CD4-positive, alpha-beta T cell treated with Interleukin-15 for 1 hour (primary cell): ENCODE measurements at regions not wholly inside any gene's neighbourhood (a gene's known extent, or its start where the extent isn't known, plus 50 kb on each side); places are given as distances from the start of the nearest gene placed in this dataset.
"Not testable (repeated sequence)": the region's sequence is repeated elsewhere in the genome, so short reads cannot be mapped to it uniquely, and the experiment has no call there.

Experiments
- DNase-seq: peaks from one replicate; pipeline ENCODE4 v3.0.0-alpha.2; 2020

DNA sequence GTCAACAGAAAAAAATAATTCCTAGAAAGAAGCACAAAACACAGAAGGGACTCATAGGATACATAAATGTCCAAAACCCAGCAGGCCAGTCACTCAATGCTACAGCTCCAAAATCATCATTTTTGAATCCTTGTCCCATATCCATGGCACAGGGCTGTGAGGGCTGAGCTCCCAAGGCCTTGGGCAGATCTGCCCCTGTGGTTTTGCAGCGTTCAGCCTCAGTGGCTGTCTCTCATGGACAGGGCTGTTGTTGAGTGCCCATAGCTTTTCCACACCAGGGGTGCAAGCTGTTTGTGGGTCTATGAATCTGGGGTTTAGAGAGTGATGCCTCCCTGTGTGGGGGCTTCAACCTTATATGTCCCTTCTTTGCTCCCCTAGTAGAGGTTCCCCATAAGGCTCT, 243.2 kb downstream of the CWH43 start:
- not testable (repeated sequence) for DNase-seq

DNA sequence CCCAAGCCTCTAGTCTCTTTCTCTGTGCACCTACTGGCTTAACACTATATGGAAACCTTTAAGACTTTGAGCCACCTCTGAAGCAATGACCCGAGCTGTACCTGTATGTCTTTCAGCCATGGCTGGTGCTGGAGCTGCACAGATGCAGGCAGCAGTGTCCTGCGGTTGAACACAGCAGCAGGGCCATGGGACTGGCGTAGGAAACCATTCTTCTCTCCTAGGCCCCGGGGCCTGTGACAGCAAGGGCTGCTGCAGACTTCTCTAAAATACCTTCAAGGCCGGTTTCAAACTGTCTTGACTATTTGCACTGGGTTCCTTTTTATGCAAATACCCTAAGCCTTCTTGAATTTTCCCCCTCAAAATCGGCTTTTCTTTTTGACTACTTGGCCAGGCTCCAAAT, 243.6 kb downstream of the CWH43 start:
- DNase-seq = not testable (repeated sequence)

DNA sequence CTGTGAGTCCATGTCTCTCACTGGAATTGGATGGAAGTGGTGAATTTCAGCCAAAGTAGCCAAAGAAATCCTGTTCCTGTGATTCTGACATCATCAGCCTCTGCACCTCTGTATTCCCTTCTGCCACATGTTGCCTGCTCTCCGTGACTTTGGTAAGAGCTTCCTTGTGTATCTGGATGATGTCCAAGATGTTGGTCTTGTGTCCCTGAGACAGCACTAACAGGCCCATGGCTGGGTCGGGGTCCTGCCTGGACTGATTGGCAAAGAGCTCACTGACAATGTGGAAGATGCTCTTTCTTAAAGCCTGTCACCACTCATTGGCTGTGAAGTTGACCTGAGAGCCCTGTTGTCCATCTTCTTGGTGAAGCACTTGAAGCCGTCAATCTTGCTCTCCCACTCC, 247.3 kb downstream of the CWH43 start:
- not testable (repeated sequence) for DNase-seq

DNA sequence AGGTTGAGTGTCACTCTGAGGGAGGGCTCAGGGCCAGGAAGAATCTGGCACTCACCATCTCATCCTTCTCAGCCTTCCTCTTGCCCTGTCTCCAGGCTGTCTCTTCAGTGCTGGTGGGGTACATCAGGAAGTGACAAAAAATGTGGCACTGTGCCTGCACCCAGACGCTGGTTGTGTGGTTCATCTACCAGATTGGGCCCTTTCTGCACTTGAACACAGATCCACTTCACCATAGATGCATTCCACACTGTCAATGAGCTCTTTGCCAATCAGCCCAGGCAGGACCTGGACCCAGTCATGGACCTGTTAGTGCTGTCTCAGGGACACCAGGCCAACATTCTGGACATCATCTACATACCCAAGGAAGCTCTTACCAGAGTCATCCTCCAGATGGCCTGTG, 247.7 kb downstream of the CWH43 start:
- not testable (repeated sequence) for DNase-seq

DNA sequence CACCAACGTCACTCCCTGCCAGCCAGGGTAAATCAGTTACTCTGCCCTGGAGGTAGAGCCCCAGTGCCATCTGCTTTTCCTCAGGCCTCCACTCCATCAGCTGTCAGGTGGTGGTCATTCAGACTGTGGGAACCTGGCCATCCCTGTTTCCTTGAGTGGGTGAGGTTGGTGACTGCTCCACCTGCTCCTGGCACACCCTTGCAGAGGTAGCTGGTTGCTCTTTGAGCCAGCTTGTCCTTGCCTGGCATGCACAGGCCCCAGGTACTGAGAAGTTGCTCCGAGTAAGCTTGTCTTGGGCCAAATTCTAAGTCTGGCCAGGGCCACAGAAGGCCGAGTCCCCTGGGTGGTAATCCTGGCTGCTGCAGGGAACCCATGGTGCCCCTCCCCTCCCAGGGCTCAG, 248.3 kb downstream of the CWH43 start:
- DNase-seq = not testable (repeated sequence)

DNA sequence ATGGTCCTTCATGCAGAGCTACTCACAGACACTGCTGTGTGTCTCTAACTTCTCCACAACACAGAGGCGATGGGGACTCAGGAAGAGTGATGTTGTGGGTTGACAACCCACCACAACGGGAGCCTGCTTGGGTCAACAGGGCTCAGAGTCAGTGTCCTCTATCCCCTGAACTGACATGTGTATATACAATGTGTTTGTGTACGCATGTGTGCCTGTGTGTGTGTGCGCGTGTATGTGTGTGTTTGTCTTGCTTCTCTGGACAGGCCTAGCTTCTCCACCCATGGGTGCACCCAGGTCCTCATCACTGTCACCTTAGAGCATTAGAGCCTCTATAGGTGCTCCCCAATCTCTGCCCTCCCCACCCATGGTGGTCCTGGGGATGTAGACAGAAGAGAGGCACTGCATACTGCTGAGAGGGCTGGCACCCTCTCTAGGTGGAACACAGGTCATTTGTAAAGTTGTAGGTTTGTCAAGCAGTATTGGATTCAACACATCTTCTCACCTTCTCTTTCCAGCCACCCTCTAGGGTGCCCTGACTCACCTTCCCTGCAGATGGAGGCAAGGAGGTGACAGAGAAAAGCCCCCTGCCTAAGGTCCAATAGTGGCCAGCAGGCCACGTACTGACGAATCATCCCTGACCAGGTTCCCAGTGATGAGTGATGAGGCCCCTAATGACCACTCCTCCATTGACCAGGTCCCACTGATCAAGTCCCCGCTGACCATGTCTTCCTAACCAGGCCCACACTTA, 249.5 kb downstream of the CWH43 start:
- not testable (repeated sequence) for DNase-seq

DNA sequence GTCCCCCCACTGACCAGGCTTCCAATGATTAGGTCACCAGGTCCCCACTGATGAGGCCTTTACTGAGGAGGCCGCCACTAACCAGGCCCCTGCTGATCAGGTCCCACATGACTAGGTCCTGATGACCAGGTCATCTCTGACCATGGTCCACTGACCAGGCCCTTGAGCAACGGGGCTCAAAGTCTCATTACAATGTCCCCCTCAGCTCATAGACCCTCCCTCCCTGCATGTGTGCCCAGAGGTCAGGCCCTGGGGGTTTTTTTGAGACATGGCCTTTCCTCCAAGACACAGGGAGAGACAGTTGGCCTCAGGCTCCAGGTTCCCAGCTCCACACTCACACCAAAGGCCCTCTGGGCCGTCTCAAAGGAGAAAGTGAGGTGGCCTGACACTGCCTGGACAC, 250.4 kb downstream of the CWH43 start:
- not testable (repeated sequence) for DNase-seq

DNA sequence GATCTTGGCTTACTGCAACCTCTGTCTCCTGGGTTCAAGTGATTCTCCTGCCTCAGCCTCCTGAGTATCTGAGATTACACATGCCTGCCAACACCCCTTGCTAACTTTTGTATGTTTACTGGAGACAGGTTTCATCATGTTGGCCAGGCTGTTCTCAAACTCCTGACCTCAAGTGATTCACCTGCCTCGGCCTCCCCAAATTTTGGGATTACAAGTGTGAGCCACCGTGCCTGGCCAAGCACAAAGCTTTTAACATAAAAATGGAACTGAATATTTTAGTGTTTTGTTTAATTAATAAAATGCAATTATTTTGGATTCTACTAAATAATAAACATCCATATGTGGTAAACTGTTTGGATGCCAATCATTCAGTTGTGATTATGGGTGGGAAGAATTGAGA, 255.2 kb downstream of the CWH43 start:
- DNase-seq = not testable (repeated sequence)

DNA sequence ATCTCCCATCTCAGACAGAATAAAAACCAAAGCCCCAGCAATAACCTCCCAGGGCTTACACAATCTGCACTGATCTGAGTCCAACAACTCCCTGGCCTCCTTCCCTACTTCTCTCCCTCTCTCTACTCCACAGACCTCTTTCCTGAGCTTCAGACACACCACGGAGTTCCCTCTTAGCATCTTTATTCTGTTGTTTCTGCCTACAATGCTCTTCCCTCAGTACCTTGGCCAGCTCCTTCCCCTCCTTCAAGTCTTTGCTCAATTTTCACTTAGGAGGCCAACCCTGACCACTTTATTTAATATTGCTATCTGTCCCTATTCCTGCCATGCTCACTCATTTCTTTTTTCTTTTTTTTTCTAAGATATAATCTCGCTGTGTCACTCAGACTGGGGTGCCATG, 276.7 kb downstream of the CWH43 start:
- not testable (repeated sequence) for DNase-seq

DNA sequence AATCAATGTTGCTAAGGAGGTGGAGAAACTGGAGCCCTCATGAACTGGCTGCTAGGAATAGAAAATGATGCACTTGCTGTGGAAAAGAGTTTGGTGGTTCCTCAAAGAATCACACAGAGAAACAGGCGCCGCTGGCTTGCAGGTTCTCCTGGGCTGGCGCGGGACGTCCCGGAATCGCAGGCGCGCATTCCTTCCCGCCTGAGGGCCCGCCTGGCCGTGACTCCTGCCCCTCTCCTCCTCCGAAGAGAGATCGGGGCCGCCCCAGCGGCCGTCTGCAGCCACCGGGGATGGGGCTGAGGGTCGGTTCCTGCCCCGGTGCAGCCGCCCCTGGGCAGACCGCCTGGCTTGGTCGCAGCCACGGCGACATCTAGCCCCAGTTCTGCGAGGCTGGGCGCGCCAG, 284.4 kb downstream of the CWH43 start:
- DNase-seq = not testable (repeated sequence)

DNA sequence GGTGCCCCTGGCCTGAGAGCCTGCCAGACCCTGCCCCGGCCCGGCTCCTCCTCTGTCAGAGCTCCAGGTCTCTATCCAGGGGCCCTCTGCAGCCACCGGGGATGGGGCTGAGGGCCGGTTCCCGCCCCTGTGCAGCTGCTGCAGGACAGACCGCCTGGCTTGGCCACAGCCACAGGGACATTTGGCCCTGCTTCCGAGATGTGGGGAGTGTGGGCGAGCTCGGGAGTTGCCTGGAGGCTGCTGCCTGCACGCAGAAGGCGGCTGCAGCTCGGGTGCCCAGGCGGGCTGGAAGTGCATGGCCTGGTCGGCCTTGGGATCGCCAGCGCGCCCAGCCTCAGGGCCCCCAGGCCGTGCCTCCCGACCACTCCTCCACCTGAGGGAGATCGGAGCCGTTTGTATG, 284.8 kb downstream of the CWH43 start:
- not testable (repeated sequence) for DNase-seq

DNA sequence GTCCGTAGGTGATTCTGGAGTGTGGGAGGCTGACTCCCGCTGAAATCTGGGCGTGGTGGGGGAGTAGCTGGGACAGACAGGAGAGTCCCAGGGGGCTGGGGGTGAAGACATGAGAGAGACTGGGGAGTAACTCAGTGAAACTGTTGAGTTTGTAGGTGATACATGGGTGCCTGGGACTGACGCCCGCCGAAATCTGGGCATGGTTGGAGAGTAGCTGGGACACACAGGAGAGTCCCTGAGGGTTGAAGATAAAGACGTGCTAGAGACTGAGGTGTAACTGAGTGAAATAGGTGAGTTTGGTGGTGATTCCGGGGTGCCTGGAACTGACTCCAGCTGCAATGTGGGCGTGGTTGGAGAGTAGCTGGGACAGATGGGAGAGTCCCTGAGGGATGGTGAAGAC, 299.8 kb downstream of the CWH43 start:
- DNase-seq = not testable (repeated sequence)

DNA sequence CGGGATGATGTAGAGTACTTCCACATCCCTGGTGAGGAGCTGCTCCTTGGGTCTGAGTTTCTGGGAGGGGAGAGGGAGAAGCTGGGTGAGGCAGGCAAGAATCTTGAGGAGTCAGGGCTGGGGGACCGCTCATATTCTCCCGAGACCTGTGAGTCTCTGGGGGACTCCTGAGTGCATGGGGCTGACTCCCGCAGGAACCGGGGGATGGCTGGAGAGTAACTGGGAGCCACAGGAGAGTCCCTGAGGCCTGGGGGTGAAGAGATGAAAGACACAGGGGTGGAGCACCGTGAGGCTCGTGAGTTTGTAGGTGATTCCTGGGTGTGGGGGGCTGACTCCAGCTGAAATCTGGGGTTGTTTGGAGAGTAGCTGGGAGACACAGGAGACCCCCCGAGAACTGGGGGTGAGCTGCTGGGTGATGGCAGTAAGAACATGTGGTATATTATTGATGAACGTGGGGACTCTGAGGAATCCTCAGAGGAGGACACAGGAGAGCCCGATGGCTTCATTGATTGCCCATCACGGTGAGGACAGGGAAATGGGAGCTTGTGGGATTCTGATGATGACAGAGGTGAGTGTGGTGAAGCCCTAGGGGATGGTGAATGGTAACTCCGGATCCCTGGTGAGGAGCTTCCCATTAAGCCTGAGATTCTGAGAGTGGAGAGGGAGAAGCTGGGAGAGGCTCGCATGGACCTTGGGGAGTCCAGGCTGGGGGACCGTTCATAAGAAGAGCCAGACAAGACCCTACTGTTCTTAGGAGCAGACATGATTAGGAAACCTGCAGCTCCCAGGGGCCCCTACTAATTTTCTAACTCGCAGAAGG, 301.1 kb downstream of the CWH43 start:
- DNase-seq = peak; percentile 19

DNA sequence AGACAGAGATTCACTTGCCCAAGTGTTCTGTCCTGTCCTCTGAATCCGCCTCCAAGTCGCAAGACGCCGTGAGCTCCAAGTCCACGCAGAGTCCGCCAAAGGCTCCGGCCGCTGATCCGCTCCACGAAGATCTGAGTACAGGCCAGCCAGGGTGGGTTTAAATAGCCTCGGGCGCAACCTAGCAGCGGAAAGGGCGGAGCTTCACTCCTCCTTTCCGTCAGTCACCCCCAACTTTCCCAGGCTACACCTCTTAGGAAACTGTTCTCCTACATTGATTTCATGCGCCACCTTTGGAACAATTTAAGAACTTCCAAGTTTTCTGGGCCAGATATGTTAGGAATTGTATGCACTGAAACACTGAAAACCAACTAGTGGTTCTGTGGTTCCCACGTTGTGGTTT, 301.8 kb downstream of the CWH43 start:
- DNase-seq = peak; percentile 28

DNA sequence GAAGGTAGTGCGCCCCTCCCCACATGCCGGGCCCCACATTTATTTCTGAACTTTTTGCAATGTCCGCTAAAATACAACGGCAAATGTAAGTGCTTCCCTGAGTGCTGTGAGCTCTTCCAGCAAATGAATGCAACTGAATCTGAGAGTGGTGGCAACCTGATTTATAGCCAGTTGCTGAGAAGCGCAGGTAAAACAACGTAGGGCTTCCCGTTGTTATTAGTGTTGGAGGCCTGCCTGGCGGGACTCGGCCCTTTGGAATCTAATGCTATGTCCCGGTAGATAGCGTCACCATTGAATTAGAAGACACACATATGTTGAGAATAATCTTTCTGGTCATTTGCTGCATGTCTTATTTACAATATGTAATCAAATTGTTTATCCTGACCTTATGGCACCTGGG, 302.7 kb downstream of the CWH43 start:
- peak; percentile 20 for DNase-seq

DNA sequence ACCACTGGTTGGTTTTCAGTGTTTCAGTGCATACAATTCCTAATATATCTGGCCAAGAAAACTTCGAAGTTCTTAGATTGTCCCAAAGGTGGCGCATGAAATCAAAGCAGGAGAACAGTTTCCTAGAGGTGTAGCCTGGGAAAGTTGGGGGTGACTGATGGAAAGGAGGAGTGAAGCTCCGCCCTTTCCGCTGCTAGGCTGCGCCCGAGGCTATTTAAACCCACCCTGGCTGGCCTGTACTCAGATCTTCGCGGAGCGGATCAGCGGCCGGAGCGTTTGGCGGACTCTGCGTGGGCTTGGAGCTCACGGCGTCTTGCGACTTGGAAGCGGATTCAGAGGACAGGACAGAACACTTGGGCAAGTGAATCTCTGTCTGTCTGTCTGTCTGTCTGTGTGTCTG, 328.7 kb downstream of the CWH43 start:
- not testable (repeated sequence) for DNase-seq

DNA sequence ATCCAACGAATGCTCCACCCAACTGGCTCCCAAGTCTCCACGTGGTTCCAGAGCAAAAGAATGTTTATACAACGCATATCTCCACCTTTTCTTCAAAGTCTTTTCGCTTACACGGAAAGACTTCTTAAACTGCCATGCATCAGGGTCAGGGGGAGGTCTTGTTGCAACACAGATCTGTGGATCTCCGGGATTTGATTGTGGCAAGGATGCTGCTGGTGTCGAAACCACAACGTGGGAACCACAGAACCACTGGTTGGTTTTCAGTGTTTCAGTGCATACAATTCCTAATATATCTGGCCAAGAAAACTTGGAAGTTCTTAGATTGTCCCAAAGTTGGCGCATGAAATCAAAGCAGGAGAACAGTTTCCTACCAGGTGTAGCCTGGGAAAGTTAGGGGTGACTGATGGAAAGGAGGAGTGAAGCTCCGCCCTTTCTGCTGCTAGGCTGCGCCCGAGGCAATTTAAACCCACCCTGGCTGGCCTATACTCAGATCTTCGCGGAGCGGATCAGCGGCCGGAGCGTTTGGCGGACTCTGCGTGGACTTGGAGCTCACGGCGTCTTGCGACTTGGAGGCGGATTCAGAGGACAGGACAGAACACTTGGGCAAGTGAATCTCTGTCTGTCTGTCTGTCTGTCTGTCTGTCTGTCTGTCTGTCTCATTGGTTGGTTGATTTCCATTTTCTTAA, 334.8 kb downstream of the CWH43 start:
- DNase-seq = not testable (repeated sequence)

DNA sequence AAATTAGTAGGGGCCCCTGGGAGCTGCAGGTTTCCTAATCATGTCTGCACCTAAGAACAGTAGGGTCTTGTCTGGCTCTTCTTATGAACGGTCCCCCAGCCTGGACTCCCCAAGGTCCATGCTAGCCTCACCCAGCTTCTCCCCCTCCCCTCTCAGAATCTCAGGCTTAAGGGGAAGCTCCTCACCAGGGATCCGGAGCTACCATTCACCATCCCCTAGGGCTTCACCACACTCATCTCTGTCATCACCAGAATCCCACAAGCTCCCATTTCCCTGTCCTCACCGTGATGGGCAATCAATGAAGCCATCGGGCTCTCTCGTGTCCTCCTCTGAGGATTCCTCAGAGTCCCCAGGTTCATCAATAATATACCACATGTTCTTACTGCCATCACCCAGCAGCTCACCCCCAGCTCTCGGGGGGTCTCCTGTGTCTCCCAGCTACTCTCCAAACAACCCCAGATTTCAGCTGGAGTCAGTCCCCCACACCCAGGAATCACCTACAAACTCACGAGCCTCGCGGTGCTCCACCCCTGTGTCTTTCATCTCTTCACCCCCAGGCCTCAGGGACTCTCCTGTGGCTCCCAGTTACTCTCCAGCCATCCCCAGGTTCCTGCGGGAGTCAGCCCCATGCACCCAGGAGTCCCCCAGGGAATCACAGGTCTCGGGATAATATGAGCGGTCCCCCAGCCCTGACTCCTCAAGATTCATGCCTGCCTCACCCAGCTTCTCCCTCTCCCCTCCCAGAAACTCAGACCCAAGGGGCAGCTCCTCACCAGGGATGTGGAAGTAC, 335.6 kb downstream of the CWH43 start:
- DNase-seq = not testable (repeated sequence)

DNA sequence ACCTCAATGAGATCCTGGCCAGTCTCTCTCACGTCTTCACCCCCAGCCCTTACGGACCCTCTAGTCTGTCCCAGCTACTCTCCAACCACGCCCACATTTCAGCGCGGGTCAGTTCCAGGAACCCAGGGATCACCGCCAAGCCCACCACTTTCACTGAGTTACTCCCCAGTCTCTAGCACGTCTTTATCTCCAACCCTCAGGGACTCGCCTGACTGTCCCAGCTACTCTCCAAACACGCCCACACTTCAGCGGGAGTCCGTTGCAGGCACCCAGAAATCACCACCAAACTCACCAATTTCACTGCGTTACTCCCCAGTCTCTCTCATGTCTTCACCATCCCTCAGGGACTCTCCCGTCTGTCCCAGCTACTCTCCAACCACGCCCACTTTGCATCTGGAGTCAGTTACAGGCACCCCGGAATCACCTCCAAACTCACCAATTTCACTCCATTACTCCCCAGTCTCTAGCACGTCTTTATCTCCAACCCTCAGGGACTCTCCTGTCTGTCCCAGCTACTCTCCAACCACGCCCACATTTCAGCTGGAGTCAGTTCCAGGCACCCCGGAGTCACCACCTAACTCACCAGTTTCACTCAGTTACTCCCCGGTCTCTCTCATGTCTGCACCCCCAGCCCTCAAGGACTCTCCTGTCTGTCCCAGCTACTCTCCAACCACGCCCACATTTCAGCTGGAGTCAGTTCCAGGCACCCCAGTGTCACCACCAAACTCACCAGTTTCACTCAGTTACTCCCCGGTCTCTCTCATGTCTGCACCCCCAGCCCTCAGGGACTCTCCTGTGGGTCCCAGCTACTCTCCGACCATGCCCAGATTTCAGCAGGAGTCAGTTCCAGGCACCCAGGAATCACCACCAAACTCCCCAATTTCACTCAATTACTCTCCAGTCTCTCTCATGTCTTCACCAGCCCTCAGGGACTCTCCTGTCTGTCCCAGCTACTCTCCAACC, 336.8 kb downstream of the CWH43 start:
- DNase-seq = peak; percentile 17

DNA sequence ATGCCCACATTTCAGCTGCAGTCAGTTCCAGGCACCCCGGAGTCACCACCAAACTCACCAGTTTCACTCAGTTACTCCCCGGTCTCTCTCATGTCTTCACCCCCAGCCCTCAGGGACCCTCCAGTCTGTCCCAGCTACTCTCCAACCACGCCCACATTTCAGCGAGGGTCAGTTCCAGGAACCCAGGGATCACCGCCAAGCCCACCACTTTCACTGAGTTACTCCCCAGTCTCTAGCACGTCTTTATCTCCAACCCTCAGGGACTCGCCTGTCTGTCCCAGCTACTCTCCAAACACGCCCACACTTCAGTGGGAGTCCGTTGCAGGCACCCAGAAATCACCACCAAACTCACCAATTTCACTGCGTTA, 337.5 kb downstream of the CWH43 start:
- DNase-seq = not testable (repeated sequence)
